Neuronal stem cell (in vitro differentiated cells): ENCODE measurements at regions not wholly inside any gene's neighbourhood (a gene's known extent, or its start where the extent isn't known, plus 50 kb on each side); places are given as distances from the start of the nearest gene placed in this dataset.

Experiments
- DNase-seq: peaks from one replicate; pipeline ENCODE4 v3.0.0-alpha.2; 2013; ENCODE audit warnings: low spot score
- H2AFZ ChIP-seq: one replicate; pipeline ENCODE4 v1.6.1; 2013; ENCODE audit warnings: mild to moderate bottlenecking, low read length, inconsistent platforms
- H2AK5ac ChIP-seq: 2 replicates; pipeline ENCODE4 v1.6.1; 2013; ENCODE audit warnings: low read depth, mild to moderate bottlenecking, inconsistent platforms, low read length, moderate library complexity, mixed read lengths
- H2BK120ac ChIP-seq: 2 replicates; pipeline ENCODE4 v1.6.1; 2013; ENCODE audit warnings: low read depth, mild to moderate bottlenecking, inconsistent platforms, low read length, moderate library complexity, mixed read lengths
- H2BK12ac ChIP-seq: one replicate; pipeline ENCODE4 v1.6.1; 2013; ENCODE audit warnings: low read length, inconsistent platforms
- H2BK15ac ChIP-seq: 2 replicates; pipeline ENCODE4 v1.6.1; 2013; ENCODE audit warnings: mild to moderate bottlenecking, low read length, inconsistent platforms, mixed read lengths
- H2BK5ac ChIP-seq: one replicate; pipeline ENCODE4 v1.6.1; 2013; ENCODE audit warnings: inconsistent platforms, mild to moderate bottlenecking, low read length, moderate library complexity
- H3K14ac ChIP-seq: one replicate; pipeline ENCODE4 v1.6.1; 2013; ENCODE audit warnings: low read length, inconsistent platforms
- H3K18ac ChIP-seq: 2 replicates; pipeline ENCODE4 v1.6.1; 2013; ENCODE audit warnings: low read length, inconsistent platforms
- H3K23ac ChIP-seq: 2 replicates; pipeline ENCODE4 v1.6.1; 2013; ENCODE audit warnings: low read depth, mild to moderate bottlenecking, mixed read lengths, low read length, inconsistent platforms; ENCODE audit not compliant: poor library complexity
- H3K27ac ChIP-seq: replicated peaks from 3 replicates; pipeline ENCODE4 v1.5.1; 2013; ENCODE audit warnings: low read length, inconsistent platforms
- H3K27me3 ChIP-seq, 3 experiments: 2 replicates each; pipeline ENCODE4 v1.6.1; 2013; ENCODE audit warnings: low read length in 3 of 3, mild to moderate bottlenecking in 2 of 3, inconsistent platforms in 1 of 3, low read depth in 1 of 3, mixed read lengths in 1 of 3, moderate library complexity in 1 of 3; ENCODE audit not compliant: control insufficient read depth in 3 of 3, insufficient read depth in 3 of 3
- H3K36me3 ChIP-seq, 2 donors: replicated peaks in 1 of 2; 2 replicates each; pipeline ENCODE4 v1.6.1; 2013; ENCODE audit warnings: low read length in 2 of 2; ENCODE audit not compliant: control insufficient read depth in 2 of 2, insufficient read depth in 2 of 2
- H3K4ac ChIP-seq: 2 replicates; pipeline ENCODE4 v1.6.1; 2013; ENCODE audit warnings: inconsistent platforms, mild to moderate bottlenecking, low read length, moderate library complexity
- H3K4me1 ChIP-seq, 2 donors: 1 replicate in 1 of 2; 2 replicates in 1 of 2; pipeline ENCODE4 v1.6.1; 2013; ENCODE audit warnings: low read length in 2 of 2, low read depth in 1 of 2; ENCODE audit not compliant: control insufficient read depth in 2 of 2, insufficient read depth in 1 of 2
- H3K4me2 ChIP-seq: one replicate; pipeline ENCODE4 v1.6.1; 2013; ENCODE audit warnings: mild to moderate bottlenecking, low read length, inconsistent platforms; ENCODE audit not compliant: insufficient read depth, poor library complexity, severe bottlenecking
- H3K4me3 ChIP-seq, 2 donors: 2 replicates each; pipeline ENCODE4 v1.5.1; 2013; ENCODE audit warnings: low read length in 2 of 2, mild to moderate bottlenecking in 2 of 2, inconsistent platforms in 1 of 2, moderate library complexity in 1 of 2
- H3K79me1 ChIP-seq: one replicate; pipeline ENCODE4 v1.6.1; 2013; ENCODE audit warnings: low read depth, mild to moderate bottlenecking, inconsistent platforms, low read length, moderate library complexity
- H3K9ac ChIP-seq: one replicate; pipeline ENCODE4 v1.6.1; 2013; ENCODE audit warnings: mild to moderate bottlenecking, low read depth, low read length, inconsistent platforms; ENCODE audit not compliant: poor library complexity
- H3K9me3 ChIP-seq, 2 donors: replicated peaks in 1 of 2; 2 replicates each; pipeline versions ENCODE3 to v1.6.1; 2013; ENCODE audit warnings: low read length in 2 of 2, mild to moderate bottlenecking in 2 of 2, inconsistent platforms in 1 of 2, low read depth in 1 of 2, mixed read lengths in 1 of 2, moderate library complexity in 1 of 2; ENCODE audit not compliant: control insufficient read depth in 2 of 2, insufficient read depth in 1 of 2
- H4K8ac ChIP-seq: one replicate; pipeline ENCODE4 v1.6.1; 2013; ENCODE audit warnings: low read depth, mild to moderate bottlenecking, inconsistent platforms, low read length, moderate library complexity
- H4K91ac ChIP-seq: one replicate; pipeline ENCODE4 v1.6.1; 2013; ENCODE audit warnings: low read length, low read depth, mild to moderate bottlenecking, inconsistent platforms; ENCODE audit not compliant: poor library complexity
- WGBS, 2 donors: extraction: QIAGEN DNeasy Blood & Tissue Kit; methylation state at CpG; one replicate each; pipeline ENCODE4 v1.1.7; 2013; ENCODE audit warnings: missing lambda C conversion rate in 2 of 2, mixed read lengths in 1 of 2; ENCODE audit not compliant: insufficient read length in 2 of 2, insufficient replicate concordance in 1 of 2; ENCODE audit errors: extremely low coverage in 2 of 2; 5-methylcytosine and 5-hydroxymethylcytosine counted together

DNA sequence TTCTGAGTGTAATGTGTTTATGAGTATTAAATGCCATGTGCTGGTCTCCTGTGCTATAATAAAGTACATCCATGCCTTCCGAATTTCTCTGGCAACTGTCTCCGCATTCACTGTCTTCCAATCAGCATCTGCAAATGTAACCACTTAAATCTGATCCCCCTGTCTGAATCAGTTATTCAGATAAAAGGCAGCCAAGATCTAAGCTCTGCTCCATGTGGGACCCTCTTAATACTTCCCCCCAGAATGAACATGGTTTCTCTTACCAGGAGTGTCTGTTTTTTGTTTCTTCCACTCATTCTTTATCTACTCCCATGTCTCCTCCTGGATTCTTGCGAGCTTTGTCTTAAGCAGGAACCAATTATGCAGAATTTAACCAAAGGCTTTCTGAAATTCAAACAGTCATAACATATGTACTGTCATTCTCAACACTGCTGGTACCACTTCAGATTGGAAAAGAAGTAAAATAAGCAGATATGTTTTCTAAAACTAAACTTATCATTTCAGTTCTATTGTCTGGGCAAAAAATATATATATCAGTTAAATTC lies 996.7 kb upstream of the FLRT2 start:
- H3K4me1 ChIP-seq: no peaks in the 10 kb centered on the region
- no peaks in the 10 kb centered on the region for H3K36me3 ChIP-seq
- H3K4me3 ChIP-seq: no peak overlapping the region
- H3K27ac ChIP-seq: no peak overlapping the region
- H4K8ac ChIP-seq: no peak overlapping the region
- DNase-seq: no peak
- no peak overlapping the region for H2AFZ ChIP-seq
- H3K14ac ChIP-seq: no peak overlapping the region
- H3K27me3 ChIP-seq: no peaks in the 10 kb centered on the region
- H3K4me2 ChIP-seq: no peak overlapping the region
- H2BK120ac ChIP-seq: no peak overlapping the region
- H3K9ac ChIP-seq: no peak overlapping the region
- H3K18ac ChIP-seq: no peak overlapping the region
- no peak overlapping the region for H4K91ac ChIP-seq
- H2BK12ac ChIP-seq: no peak overlapping the region
- H2BK15ac ChIP-seq: no peak overlapping the region
- H3K23ac ChIP-seq: no peak overlapping the region
- WGBS, 2 donors: no CpG with 5 or more reads among the region's 3 CpGs
- H2AK5ac ChIP-seq: no peak overlapping the region
- H3K9me3 ChIP-seq: no peaks in the 10 kb centered on the region
- H3K79me1 ChIP-seq: no peaks in the 10 kb centered on the region
- H3K4ac ChIP-seq: no peak overlapping the region
- no peak overlapping the region for H2BK5ac ChIP-seq

DNA sequence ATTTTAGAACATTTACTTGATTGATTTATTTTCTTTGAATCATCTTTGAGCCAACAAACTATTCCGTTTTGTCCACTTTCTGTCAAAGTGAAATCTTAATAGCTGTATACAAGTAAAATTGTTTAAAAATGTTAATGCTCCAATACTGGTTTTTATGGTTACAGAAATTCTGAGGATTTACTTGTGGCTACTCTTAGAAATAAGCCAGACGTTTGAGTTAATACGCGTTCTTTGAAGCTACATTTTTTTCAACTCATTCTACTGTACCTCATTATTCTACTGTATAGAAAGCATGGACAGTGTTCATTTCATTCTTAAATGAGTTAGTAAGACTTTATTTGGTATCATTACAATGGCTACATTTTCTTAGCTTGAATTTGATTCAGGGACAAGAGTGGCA lies 996.2 kb upstream of the FLRT2 start:
- Histone ChIP-seq H3K4me1 (no peaks in the 10 kb centered on the region), H2BK120ac (no peak overlapping the region), H3K4ac (no peak overlapping the region), H2AFZ (no peak overlapping the region), H3K23ac (no peak overlapping the region), H4K8ac (no peak overlapping the region), H4K91ac (no peak overlapping the region), H3K4me3 (no peak overlapping the region), H2BK5ac (no peak overlapping the region), H3K14ac (no peak overlapping the region), H3K36me3 (no peaks in the 10 kb centered on the region), H3K27ac (no peak overlapping the region), H3K9ac (no peak overlapping the region), H3K9me3 (no peaks in the 10 kb centered on the region), H2AK5ac (no peak overlapping the region), H2BK12ac (no peak overlapping the region), H3K27me3 (no peaks in the 10 kb centered on the region), H2BK15ac (no peak overlapping the region), H3K18ac (no peak overlapping the region), H3K79me1 (no peaks in the 10 kb centered on the region), H3K4me2 (no peak overlapping the region)
- no peak for DNase-seq
- WGBS, 2 donors: no CpG with 5 or more reads among the region's 4 CpGs

DNA sequence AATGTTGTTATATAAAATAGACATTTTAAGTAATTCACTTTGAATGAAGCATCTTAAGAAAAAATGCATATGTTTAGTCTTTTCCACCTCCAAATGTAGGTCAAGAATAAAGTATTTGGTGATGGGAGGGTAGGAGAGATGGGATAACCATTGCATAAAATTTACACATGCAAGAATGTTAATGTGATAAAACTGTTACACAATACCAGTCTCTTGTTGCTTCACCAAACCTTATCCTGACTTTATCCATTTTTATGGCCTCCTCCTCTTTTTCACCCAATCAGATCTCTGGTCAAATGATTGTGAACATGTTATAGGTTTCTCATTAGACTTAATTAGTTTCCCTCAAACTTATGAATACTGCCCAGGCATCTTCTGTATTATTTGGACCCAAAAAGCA lies 994.5 kb upstream of the FLRT2 start:
- H3K14ac ChIP-seq: no peak overlapping the region
- no peak overlapping the region for H3K4me2 ChIP-seq
- no peak overlapping the region for H2AFZ ChIP-seq
- H3K36me3 ChIP-seq: no peaks in the 10 kb centered on the region
- no peak overlapping the region for H3K27ac ChIP-seq
- H2BK5ac ChIP-seq: no peak overlapping the region
- no peaks in the 10 kb centered on the region for H3K27me3 ChIP-seq
- H2BK12ac ChIP-seq: no peak overlapping the region
- no peak overlapping the region for H3K23ac ChIP-seq
- no peak overlapping the region for H3K9ac ChIP-seq
- H3K4me1 ChIP-seq: no peaks in the 10 kb centered on the region
- no peak overlapping the region for H4K91ac ChIP-seq
- DNase-seq: no peak
- H2AK5ac ChIP-seq: no peak overlapping the region
- no peaks in the 10 kb centered on the region for H3K79me1 ChIP-seq
- H2BK15ac ChIP-seq: no peak overlapping the region
- H3K4me3 ChIP-seq: no peak overlapping the region
- no peak overlapping the region for H3K18ac ChIP-seq
- H3K4ac ChIP-seq: no peak overlapping the region
- no peaks in the 10 kb centered on the region for H3K9me3 ChIP-seq
- H2BK120ac ChIP-seq: no peak overlapping the region
- no peak overlapping the region for H4K8ac ChIP-seq

DNA sequence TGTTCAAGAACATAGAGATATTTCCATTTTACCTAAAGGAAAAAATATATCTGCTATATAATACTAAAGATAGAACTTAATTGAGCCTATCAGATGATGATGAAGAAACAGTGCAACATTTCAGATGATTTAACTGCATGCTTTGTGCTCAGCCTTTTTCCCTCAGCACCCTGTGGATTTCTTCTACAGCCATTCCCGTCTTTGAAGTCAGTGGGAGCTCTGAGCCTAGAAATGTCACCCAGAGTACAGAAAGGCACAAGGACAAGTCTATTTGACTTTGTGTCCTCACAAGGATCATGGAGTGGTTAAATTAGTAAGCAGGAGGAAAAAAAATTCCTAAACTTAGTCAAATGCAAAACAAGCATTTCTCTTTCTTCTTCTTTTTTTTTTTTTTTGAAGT lies 994.0 kb upstream of the FLRT2 start:
- no peak overlapping the region for H2BK120ac ChIP-seq
- H3K23ac ChIP-seq: no peak overlapping the region
- H2AK5ac ChIP-seq: no peak overlapping the region
- no peak overlapping the region for H3K4ac ChIP-seq
- no peak overlapping the region for H4K8ac ChIP-seq
- H3K36me3 ChIP-seq: no peaks in the 10 kb centered on the region
- H3K27me3 ChIP-seq: no peaks in the 10 kb centered on the region
- H2BK12ac ChIP-seq: no peak overlapping the region
- no peak for DNase-seq
- no peak overlapping the region for H3K4me3 ChIP-seq
- no peaks in the 10 kb centered on the region for H3K79me1 ChIP-seq
- peaks cover 0 to under 1% of the 10 kb centered on the region in 2 donors for H3K4me1 ChIP-seq
- H3K4me2 ChIP-seq: no peak overlapping the region
- H4K91ac ChIP-seq: no peak overlapping the region
- no peak overlapping the region for H3K9ac ChIP-seq
- peak overlapping the region; percentile 4 for H2AFZ ChIP-seq
- no peak overlapping the region for H3K18ac ChIP-seq
- no peak overlapping the region for H2BK15ac ChIP-seq
- H3K14ac ChIP-seq: no peak overlapping the region
- WGBS, 2 donors: no CpG with 5 or more reads among the region's 1 CpG
- no peak overlapping the region for H2BK5ac ChIP-seq
- H3K9me3 ChIP-seq: no peaks in the 10 kb centered on the region
- H3K27ac ChIP-seq: no peak overlapping the region
